Central memory CD8-positive, alpha-beta T cell (primary cell): ENCODE measurements at regions not wholly inside any gene's neighbourhood (a gene's known extent, or its start where the extent isn't known, plus 50 kb on each side); places are given as distances from the start of the nearest gene placed in this dataset.

Experiments used
- ATAC-seq: fragments of 150-1000 bp; cut with Tn5 transposase; replicated peaks from 2 replicates; pipeline ENCODE4 v1.10.0; 2022; ENCODE audit warnings: mild to moderate bottlenecking, moderate FRiP score, moderate number of reproducible peaks; ENCODE audit not compliant: poor library complexity, severe bottlenecking; ENCODE audit errors: extremely low read depth
- DNase-seq, 2 donors: peaks; one replicate each; pipeline ENCODE4 v3.0.0; 2021; ENCODE audit warnings: low spot score in 2 of 2
- H3K27ac Mint-ChIP-seq: one replicate; pipeline ENCODE4 v1.8.0; 2022; ENCODE audit warnings: low read depth, mild to moderate bottlenecking, moderate library complexity, mixed read lengths
- H3K27me3 Mint-ChIP-seq: one replicate; pipeline ENCODE4 v1.8.0; 2022; ENCODE audit warnings: mixed read lengths
- H3K36me3 Mint-ChIP-seq: one replicate; pipeline ENCODE4 v1.8.0; 2022; ENCODE audit warnings: mild to moderate bottlenecking, moderate library complexity, mixed read lengths; ENCODE audit not compliant: insufficient read depth
- H3K4me1 Mint-ChIP-seq: one replicate; pipeline ENCODE4 v1.8.0; 2022; ENCODE audit warnings: mixed read lengths
- H3K4me3 Mint-ChIP-seq: one replicate; pipeline ENCODE4 v1.8.0; 2022; ENCODE audit warnings: mild to moderate bottlenecking, moderate library complexity, mixed read lengths
- H3K9me3 Mint-ChIP-seq: one replicate; pipeline ENCODE4 v1.8.0; 2022; ENCODE audit warnings: mixed read lengths

DNA sequence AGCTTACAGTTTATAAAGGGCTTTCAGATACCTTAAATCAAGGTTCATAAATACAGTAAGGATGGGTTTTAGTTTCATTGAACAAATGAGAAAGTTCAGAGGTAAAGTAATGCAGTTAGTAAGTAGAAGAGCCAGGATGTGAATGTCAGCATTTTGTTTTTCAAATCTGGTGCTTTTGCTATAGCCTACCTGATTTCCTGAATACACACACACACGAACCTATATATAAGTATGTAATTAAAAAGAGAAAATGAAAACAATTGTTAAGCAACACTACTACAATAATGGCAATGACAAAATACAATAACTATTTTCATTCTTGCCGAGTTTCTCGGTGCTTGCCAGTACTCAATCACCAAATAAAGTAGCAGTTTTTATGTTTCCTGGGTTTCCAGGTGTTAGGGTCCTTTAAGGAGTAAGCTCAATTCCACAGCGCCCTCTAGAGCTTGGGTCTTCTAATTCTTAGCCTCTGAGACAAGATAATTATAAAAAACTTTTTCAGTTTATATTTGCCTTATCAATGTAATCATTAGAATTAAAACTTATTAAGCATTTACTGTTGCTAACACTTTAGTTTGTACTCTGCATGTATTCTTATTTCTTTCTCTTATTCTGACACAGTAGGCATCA is 512.9 kb upstream of the ACVR2A start:
- H3K27me3 Mint-ChIP-seq, result no peaks in the 10 kb centered on the region
- ATAC-seq (no peak), DNase-seq (no peak)
- H3K4me1 Mint-ChIP-seq, result no peaks in the 10 kb centered on the region
- H3K4me3 Mint-ChIP-seq, result no peak overlapping the region
- no peak overlapping the region for H3K27ac Mint-ChIP-seq
- no peaks in the 10 kb centered on the region for H3K36me3 Mint-ChIP-seq
- H3K9me3 Mint-ChIP-seq, result no peaks in the 10 kb centered on the region

DNA sequence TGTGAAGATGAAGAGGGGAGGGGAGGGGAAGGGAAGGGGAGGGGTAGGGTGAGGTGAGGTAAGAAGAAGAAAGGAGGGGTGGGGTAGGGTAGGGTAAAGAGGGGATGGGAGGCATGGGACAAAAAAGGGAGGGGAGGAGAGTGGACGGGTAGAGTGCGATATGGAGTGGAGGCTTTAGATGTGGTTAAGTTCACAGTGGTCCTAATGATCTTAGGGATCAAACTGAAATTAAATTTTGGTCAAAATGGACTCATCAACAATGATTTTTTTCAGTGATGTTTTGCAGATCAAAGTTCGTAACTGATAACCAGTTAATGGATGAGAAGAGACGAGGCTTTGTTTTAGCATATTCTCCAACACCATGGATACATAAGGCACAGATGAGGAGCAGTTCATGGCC is 513.9 kb upstream of the ACVR2A start:
- H3K27ac Mint-ChIP-seq, result no peak overlapping the region

DNA sequence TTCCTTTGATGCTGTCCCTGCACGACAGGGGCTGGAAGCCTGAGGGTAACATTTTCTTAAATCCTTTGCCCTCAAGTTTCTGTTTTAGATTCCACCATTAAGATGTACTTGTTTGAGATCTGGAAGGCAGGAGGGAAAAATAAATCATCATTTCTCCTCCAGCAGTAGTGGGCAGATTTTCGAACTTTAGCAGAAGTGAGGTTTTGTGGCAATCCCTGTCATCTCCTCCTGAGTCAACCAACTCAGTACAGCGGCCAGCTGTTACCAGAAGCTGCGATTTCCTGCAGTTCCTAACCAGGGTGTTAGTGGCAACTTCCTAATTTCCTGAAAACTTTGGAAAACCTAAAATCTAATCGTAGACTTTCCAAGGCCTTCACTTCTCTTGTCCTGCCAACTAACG is 517.2 kb upstream of the ACVR2A start:
- DNase-seq (no peak), ATAC-seq (no peak)
- Mint-ChIP-seq H3K27ac (no peak overlapping the region), H3K36me3 (no peaks in the 10 kb centered on the region), H3K27me3 (no peaks in the 10 kb centered on the region), H3K4me3 (peak overlapping the region; percentile 9), H3K4me1 (no peaks in the 10 kb centered on the region), H3K9me3 (no peaks in the 10 kb centered on the region)

More for the DNA sequence above, 513.9 kb upstream of the ACVR2A start:
- ATAC-seq, result no peak
- H3K27me3 Mint-ChIP-seq, result no peaks in the 10 kb centered on the region
- H3K4me1 Mint-ChIP-seq, result no peaks in the 10 kb centered on the region
- DNase-seq, result no peak
- no peaks in the 10 kb centered on the region for H3K36me3 Mint-ChIP-seq
- no peak overlapping the region for H3K4me3 Mint-ChIP-seq
- no peaks in the 10 kb centered on the region for H3K9me3 Mint-ChIP-seq

DNA sequence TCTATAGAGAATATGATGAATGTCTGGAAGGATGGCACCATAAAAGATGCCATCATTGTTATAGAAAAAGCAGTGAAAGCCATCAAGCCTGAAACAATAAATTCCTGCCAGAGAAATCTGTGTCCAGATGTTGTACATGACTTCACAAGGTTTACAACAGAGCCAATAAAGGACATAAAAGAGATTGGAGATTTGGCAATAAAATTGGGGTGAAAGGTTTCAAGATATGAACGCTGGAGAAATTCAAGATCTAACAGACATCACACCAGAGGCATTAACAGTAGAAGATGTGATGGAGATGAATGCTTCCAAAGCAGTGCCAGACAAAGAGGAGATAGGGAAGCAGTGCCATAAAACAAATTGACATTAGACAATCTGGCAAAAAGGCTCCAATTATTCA is 518.8 kb upstream of the ACVR2A start:
- H3K4me1 Mint-ChIP-seq, result no peaks in the 10 kb centered on the region
- no peak overlapping the region for H3K27ac Mint-ChIP-seq
- ATAC-seq, result no peak
- H3K27me3 Mint-ChIP-seq, result no peaks in the 10 kb centered on the region
- H3K36me3 Mint-ChIP-seq, result no peaks in the 10 kb centered on the region
- H3K9me3 Mint-ChIP-seq, result no peaks in the 10 kb centered on the region
- no peak overlapping the region for H3K4me3 Mint-ChIP-seq
- no peak for DNase-seq

DNA sequence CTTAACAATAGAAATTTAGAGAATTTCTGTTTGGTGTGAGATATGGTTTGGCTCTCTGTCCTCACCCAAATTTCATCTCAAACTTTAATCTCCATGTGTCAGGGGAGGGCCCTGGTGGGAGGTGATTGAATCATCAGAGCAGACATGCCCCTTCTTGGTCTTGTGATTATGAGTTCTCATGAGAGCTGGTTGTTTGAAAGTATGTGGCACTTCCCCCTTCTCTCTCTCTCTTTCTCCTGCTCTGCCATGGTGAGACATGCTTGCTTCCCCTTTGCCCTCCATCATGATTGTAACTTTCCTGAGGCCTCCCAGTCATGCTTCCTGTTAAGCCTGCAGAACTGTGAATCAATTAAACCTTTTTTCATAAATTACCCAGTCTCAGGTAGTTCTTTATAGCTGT is 524.7 kb upstream of the ACVR2A start:
- no peaks in the 10 kb centered on the region for H3K27me3 Mint-ChIP-seq
- no peaks in the 10 kb centered on the region for H3K4me1 Mint-ChIP-seq
- H3K9me3 Mint-ChIP-seq, result peaks cover 13% of the 10 kb centered on the region
- no peak overlapping the region for H3K27ac Mint-ChIP-seq
- H3K36me3 Mint-ChIP-seq, result peaks cover 1% of the 10 kb centered on the region
- no peak overlapping the region for H3K4me3 Mint-ChIP-seq
- no peak for DNase-seq
- ATAC-seq, result no peak

DNA sequence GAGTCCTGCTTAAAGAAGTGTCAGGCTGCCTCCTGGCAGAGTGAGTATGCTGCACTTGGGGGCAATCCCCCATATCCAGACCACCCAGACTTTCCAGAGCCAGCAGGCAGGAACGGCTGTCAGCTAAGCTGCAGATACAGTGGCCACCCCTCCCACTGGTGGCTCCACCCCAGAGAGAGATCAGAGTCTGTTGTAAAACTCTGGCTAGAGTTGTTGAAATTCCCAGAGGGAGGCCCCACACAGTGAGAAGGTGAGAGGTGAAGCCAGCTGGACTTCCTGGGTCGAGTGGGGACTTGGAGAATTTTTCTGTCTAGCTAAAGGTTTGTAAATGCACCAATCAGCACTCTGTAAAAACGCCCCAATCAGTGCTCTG is 533.8 kb upstream of the ACVR2A start:
- DNase-seq (no peak), ATAC-seq (no peak)
- Mint-ChIP-seq H3K27ac (no peak overlapping the region), H3K4me3 (no peak overlapping the region), H3K36me3 (peaks cover 2% of the 10 kb centered on the region), H3K27me3 (no peaks in the 10 kb centered on the region), H3K4me1 (no peaks in the 10 kb centered on the region), H3K9me3 (no peaks in the 10 kb centered on the region)

DNA sequence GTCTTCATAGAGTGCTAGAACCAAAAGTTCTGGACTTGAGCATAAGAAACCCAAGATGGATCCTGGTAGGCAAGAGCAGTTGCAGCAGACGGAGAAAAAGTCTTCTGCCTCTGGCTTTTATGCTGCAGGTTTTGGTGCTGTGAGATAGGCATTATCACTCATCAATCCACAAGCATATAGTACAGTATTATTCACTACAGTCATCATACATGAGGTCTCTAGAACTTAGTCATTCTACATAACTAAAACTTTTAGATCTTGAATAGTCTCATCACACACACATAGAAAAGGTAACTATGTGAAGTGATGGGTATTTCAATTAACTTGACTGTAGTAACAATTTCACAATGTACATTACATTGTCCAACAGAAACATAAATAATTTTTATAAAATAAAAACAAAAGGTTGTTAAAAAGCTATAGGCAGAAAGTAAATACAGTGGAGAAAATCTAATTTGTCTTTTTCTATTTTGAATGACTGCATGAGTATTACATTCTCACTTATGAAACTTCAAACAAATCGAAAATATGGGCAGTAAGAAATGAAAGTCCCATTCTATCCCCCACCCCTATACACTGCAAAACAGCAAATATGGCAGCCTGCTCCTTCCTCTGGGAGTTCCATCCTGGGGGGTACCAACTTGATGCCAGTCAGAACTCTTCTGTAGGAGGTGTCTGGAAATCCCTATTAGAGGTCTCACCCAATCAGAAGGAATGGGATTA is 534.3 kb upstream of the ACVR2A start:
- Mint-ChIP-seq H3K4me3 (no peak overlapping the region), H3K27me3 (no peaks in the 10 kb centered on the region), H3K9me3 (no peaks in the 10 kb centered on the region), H3K4me1 (no peaks in the 10 kb centered on the region), H3K27ac (no peak overlapping the region), H3K36me3 (peaks cover 2% of the 10 kb centered on the region)
- no peak for ATAC-seq
- DNase-seq, result no peak

DNA sequence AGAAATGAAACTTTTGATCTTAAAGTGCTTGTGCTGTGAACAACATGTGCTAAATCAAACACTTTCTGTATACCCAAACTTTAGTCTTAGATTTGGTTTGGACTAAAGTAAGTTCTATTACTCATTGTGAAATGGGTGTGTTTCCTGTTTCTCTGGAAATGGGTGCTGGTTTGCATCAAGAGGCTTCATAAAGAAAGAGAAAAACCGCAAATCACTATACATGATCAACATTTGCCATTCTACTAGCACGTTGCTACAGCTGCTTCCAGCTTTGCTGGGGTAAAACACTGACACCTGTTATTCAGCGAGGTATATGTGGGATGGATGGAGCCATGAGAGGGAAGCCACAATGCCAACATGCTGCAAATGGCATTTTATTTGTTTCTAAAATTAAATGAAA is 547.0 kb upstream of the ACVR2A start:
- Mint-ChIP-seq H3K4me1 (peaks cover 6% of the 10 kb centered on the region), H3K9me3 (peaks cover 7% of the 10 kb centered on the region), H3K4me3 (no peak overlapping the region), H3K27me3 (no peaks in the 10 kb centered on the region), H3K36me3 (no peaks in the 10 kb centered on the region), H3K27ac (no peak overlapping the region)
- DNase-seq (no peak), ATAC-seq (no peak)

DNA sequence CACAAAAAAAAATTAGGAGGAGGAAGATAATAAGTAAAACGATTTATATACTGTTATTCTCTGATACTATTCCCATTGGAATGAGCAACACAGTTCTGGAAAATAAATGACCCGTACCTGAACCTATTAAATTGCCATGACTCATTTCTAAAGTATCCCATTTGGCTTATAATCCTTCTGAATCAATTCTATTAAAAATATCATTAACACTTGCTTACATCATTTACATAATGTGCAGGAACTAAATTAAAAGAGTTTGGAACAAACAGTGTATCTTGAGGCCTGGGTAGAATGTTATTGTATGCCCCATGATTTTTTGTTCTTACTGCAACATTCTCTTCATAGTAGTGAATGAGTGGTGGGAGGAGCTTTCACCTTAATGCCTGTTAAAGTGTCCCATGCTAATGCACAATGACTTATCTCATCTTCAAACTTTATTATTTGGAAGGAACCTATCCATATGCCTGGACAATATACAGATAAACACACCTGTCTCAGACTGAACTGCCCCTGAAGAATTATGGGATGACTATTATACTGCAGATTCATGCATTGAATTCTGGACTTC is 549.9 kb upstream of the ACVR2A start:
- Mint-ChIP-seq H3K4me3 (no peak overlapping the region), H3K27me3 (no peaks in the 10 kb centered on the region), H3K27ac (no peak overlapping the region), H3K36me3 (no peaks in the 10 kb centered on the region), H3K4me1 (peaks cover 6% of the 10 kb centered on the region), H3K9me3 (peaks cover 13% of the 10 kb centered on the region)
- no peak for DNase-seq
- ATAC-seq, result no peak

DNA sequence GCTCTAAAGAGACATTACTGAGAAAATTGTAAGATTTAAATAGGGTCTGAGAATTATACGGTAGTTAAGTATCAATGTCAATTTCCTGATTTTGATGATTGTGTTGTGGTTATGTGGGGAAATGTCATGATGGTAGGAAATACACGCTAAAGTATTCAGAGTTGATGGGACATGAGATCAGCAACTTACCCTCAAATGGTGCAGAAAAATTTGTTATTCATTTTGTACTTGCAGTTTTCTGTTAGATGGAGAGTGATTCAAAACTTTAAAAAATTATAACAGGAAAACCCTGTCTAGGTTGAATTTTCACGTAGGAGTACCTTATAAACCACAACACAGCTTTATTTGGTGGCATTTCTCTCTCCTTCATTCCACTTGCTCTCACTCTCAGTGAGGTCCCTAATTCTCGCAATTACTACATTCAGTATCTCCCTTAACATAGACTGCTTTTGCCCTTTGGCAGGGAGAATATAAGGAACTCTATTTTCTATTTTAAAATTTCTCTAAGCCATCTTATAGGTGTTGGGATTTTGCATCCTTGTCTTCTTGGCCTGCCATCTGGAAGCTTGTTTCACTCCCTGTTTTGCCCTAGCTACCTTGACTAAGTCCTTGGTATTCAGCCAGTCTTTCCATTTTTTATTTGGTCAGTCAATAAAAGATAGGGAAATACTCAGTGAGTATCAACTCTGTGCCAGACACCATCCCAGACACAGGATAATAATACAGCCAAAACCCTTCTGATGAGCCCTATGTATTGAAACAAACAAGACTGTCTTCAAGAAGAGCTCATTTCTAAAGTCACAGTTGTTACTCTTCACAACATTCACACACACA is 550.6 kb upstream of the ACVR2A start:
- no peaks in the 10 kb centered on the region for H3K36me3 Mint-ChIP-seq
- H3K4me1 Mint-ChIP-seq, result peaks cover 6% of the 10 kb centered on the region
- ATAC-seq (no peak), DNase-seq (no peak)
- H3K27me3 Mint-ChIP-seq, result no peaks in the 10 kb centered on the region
- H3K4me3 Mint-ChIP-seq, result no peak overlapping the region
- peaks cover 13% of the 10 kb centered on the region for H3K9me3 Mint-ChIP-seq
- H3K27ac Mint-ChIP-seq, result no peak overlapping the region

DNA sequence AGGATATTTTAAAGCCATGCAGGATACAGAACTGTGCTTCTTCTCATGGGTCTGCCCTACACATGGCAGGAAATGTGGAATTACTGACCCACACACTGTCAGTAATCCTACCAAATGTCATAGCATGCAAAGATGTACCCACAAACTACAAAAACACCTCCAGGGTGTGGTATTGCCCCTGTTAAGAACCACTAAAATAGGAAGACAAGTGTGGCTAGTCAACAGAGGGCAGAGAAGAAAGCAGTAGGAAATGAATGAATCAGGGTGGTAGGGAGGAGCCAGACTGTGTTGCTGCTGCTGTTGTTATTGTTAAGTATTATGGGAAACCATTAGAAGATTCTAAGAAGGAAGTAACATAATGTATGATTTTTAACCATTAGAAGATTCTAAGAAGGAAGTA is 556.7 kb upstream of the ACVR2A start:
- Mint-ChIP-seq H3K4me1 (peaks cover 5% of the 10 kb centered on the region), H3K9me3 (peaks cover 12% of the 10 kb centered on the region), H3K27ac (no peak overlapping the region), H3K36me3 (no peaks in the 10 kb centered on the region), H3K27me3 (no peaks in the 10 kb centered on the region), H3K4me3 (no peak overlapping the region)
- DNase-seq (no peak), ATAC-seq (no peak)

DNA sequence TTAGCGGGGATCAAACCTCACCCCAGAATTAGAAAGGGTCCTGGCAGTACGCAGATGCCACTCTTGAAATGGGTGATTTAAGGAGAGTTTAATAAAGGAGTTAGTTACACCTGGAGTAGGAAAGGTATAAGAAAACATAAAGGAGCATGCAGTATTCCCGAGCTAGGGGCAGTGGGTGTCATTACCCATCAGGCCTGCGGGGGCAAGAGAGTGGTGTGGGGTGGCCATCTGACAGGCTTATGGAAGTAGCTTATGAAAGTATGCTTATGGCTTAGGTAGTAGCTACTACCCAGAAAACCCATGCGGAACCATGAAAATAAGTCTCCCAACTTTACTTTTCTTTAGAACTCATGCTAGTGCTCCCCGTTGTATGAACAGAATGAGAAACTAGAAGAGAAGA is 568.9 kb upstream of the ACVR2A start:
- Mint-ChIP-seq H3K4me3 (no peak overlapping the region), H3K36me3 (no peaks in the 10 kb centered on the region), H3K4me1 (no peaks in the 10 kb centered on the region), H3K27me3 (no peaks in the 10 kb centered on the region), H3K9me3 (peaks cover 6% of the 10 kb centered on the region), H3K27ac (no peak overlapping the region)
- no peak for ATAC-seq
- no peak for DNase-seq
